HFFc6 (cell line): ENCODE measurements at regions not wholly inside any gene's neighbourhood (a gene's known extent, or its start where the extent isn't known, plus 50 kb on each side); places are given as distances from the start of the nearest gene placed in this dataset.

Experiments used
- DNase-seq: peaks from one replicate; pipeline ENCODE4 v3.0.0-alpha.2; 2018
- H3K27ac Mint-ChIP-seq: 2 replicates; pipeline ENCODE4 v1.8.0; 2020; ENCODE audit warnings: mild to moderate bottlenecking, mixed read lengths
- H3K27me3 Mint-ChIP-seq: 2 replicates; pipeline ENCODE4 v1.8.0; 2021; ENCODE audit warnings: mild to moderate bottlenecking, moderate library complexity, mixed read lengths; ENCODE audit not compliant: insufficient read depth
- H3K36me3 Mint-ChIP-seq: 2 replicates; pipeline ENCODE4 v1.8.0; 2021; ENCODE audit warnings: low read depth, mixed read lengths
- H3K4me1 Mint-ChIP-seq: 2 replicates; pipeline ENCODE4 v1.8.0; 2020; ENCODE audit warnings: low read depth, mixed read lengths
- H3K4me3 Mint-ChIP-seq: 2 replicates; pipeline ENCODE4 v1.8.0; 2020; ENCODE audit warnings: mild to moderate bottlenecking, moderate library complexity, mixed read lengths
- H3K9me3 Mint-ChIP-seq: 2 replicates; pipeline ENCODE4 v1.8.0; 2020; ENCODE audit warnings: mild to moderate bottlenecking, mixed read lengths
- TF ChIP-seq, protein P1 (sequence below): fragments of 200-600 bp; sonication (generic); IDR thresholded peaks from 2 replicates; pipeline ENCODE4 v1.5.0; 2021; ENCODE audit warnings: antibody characterized with exemption, mild to moderate bottlenecking

DNA sequence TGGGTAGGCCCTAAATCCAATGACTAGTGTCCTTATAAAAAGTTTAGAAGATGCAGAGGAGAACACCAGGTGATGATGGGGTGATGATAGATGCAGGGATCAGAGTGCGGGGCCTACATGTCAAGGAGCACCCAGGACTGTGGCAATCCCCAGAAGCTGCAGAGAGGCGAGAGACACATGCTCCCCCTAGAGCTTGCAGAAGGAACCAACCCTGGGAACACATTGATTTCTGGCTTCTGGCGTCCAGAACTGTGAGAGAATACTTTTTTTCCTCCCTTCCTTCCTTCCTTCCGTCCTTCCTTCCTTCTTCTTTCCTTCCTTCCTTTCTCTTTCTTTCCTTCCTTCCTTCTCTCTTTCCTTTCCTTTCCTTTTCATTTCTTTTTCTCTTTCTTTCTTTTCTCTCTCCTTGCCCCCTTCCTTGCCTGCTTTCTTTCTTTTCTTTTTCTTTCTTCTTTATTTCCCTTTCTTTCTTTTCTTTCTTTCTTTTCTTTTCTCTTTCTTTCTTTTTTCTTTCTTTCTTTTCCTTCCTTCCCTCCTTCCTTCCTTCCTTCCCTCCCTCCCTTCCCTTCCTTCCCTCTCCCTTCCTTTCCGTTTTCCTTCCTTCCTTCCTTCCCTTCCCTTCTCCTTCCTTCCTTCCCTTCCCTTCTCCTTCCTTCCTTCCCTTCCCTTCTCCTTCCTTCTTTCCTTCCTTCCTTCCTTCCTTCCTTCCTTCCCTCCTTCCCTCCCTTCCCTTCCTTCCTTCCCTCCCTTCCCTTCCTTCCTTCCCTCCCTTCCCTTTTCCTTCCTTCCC lies 134.3 kb downstream of the HAPSTR1 start:
- no peak for DNase-seq
- Mint-ChIP-seq H3K9me3 (no peaks in the 10 kb centered on the region), H3K4me1 (no peaks in the 10 kb centered on the region), H3K4me3 (no peak overlapping the region; the same call in 1 of the 2 replicates), H3K27ac (no peak overlapping the region), H3K36me3 (no peaks in the 10 kb centered on the region), H3K27me3 (peaks cover 3% of the 10 kb centered on the region)
- TF ChIP-seq, protein P1, sequence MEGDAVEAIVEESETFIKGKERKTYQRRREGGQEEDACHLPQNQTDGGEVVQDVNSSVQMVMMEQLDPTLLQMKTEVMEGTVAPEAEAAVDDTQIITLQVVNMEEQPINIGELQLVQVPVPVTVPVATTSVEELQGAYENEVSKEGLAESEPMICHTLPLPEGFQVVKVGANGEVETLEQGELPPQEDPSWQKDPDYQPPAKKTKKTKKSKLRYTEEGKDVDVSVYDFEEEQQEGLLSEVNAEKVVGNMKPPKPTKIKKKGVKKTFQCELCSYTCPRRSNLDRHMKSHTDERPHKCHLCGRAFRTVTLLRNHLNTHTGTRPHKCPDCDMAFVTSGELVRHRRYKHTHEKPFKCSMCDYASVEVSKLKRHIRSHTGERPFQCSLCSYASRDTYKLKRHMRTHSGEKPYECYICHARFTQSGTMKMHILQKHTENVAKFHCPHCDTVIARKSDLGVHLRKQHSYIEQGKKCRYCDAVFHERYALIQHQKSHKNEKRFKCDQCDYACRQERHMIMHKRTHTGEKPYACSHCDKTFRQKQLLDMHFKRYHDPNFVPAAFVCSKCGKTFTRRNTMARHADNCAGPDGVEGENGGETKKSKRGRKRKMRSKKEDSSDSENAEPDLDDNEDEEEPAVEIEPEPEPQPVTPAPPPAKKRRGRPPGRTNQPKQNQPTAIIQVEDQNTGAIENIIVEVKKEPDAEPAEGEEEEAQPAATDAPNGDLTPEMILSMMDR = peak; percentile 54

DNA sequence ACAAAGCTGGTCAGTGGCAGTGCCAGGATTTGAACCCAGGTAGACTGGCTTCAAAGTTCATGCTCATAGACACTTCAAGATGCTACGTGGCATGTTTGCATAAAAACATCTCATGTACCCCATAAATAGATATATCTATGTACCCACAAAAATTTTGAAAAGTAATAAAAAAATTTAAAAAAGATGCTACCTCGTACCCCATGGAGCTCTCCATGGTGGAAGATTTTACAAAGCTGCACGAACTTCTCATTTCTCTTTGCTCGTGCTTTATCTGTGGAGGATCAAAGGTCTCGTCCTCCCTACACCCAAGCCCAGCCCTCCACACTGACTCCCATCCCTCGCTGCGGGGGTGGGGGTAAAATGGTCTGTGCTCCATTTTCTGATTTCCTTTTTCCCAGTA lies 135.5 kb downstream of the HAPSTR1 start:
- H3K36me3 Mint-ChIP-seq = no peaks in the 10 kb centered on the region
- H3K27ac Mint-ChIP-seq = no peak overlapping the region
- TF ChIP-seq, protein P1 = no peak
- DNase-seq = no peak
- no peaks in the 10 kb centered on the region for H3K9me3 Mint-ChIP-seq
- H3K4me1 Mint-ChIP-seq = no peaks in the 10 kb centered on the region
- H3K4me3 Mint-ChIP-seq = no peak overlapping the region
- peaks cover 1% of the 10 kb centered on the region for H3K27me3 Mint-ChIP-seq

DNA sequence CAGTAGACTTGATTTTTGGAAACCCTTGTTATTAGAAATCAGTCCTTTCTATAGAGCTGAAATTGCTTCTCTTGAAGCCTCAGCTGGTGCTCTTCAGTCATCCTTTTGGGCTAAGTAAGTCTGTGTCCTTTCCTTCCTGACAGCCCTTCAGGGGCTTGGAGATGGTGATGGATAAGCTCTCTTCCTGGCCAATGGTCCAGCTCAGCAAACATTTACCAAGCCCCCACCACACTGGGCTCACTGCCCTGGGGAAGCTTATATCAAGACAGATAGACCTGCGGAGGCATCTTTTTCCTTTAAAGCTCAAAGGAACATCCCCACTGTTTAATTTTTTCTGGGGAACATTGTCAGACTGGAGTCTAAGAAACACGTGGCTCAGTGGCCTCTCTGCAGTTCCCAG lies 139.6 kb downstream of the HAPSTR1 start:
- H3K27me3 Mint-ChIP-seq = peaks cover 2% of the 10 kb centered on the region
- no peaks in the 10 kb centered on the region for H3K9me3 Mint-ChIP-seq
- H3K4me1 Mint-ChIP-seq = no peaks in the 10 kb centered on the region
- no peaks in the 10 kb centered on the region for H3K36me3 Mint-ChIP-seq
- H3K4me3 Mint-ChIP-seq = no peak overlapping the region
- H3K27ac Mint-ChIP-seq = no peak overlapping the region
- no peak for DNase-seq
- TF ChIP-seq, protein P1 = no peak

DNA sequence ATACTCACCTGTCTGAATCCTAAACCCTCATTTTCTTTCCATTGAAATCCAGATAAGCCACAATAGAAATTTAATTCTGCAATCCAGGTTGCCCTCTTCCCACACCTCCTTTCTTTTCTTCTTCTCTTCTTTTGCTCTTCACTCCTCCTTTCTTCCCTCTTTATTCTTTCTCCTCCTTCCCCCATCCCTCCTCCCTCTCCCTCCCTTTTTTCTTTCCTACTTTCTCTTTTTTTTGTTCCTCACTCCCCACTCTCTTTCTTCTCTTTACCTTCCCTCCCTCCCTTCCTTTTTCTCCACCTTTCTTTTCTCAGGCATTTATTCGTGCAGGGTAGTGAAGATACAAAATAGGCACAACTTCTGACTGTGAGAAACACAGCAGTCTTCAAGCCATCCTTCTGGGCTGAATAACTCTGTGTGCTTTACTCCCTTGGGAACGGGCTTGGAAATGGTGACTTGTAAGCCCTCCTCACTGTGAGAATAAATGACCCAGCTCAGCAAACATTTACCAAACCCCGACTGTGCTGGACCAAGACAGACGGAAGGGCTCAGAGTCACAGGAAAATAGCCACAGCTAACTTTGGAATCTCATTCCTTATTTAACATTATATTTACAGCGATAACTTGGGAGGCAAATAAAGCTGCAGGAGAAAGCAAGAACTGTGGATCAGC lies 140.8 kb downstream of the HAPSTR1 start:
- Mint-ChIP-seq H3K9me3 (no peaks in the 10 kb centered on the region), H3K27me3 (peaks cover 2% of the 10 kb centered on the region), H3K4me1 (no peaks in the 10 kb centered on the region), H3K4me3 (no peak overlapping the region), H3K36me3 (no peaks in the 10 kb centered on the region), H3K27ac (no peak overlapping the region)
- TF ChIP-seq, protein P1 = no peak
- DNase-seq = no peak

DNA sequence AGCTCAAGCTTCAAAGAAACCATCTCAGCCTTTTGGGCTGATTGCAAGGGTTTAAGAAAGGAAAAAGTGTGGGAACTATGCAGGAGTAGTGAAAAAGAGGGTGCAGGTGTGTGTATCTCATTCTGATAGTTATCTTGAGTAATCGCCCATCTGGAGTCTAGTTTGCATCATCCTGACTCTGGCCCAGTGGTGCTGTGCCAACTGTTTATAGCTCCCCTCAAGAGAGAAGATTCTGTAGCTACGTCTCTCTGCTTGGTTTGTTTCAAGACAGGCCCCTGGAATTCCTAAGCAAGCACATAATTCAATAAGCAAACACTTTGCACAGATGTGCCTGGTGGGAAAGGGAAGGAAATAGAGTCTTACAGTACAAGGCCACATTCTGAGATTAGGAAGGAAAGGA lies 144.4 kb downstream of the HAPSTR1 start:
- TF ChIP-seq, protein P1 = no peak
- Mint-ChIP-seq H3K4me1 (no peaks in the 10 kb centered on the region), H3K4me3 (no peak overlapping the region), H3K27me3 (peaks cover 3% of the 10 kb centered on the region), H3K27ac (no peak overlapping the region), H3K36me3 (no peaks in the 10 kb centered on the region), H3K9me3 (no peaks in the 10 kb centered on the region)
- DNase-seq = no peak
